HG02571 (cell line): ENCODE measurements at regions not wholly inside any gene's neighbourhood (a gene's known extent, or its start where the extent isn't known, plus 50 kb on each side); places are given as distances from the start of the nearest gene placed in this dataset.
"Not testable (repeated sequence)": the region's sequence is repeated elsewhere in the genome, so short reads cannot be mapped to it uniquely, and the experiment has no call there.

Experiments used
- ATAC-seq: cut with Tn5 transposase; IDR thresholded peaks from one replicate; pipeline ENCODE4 v1.9.1; 2021; ENCODE audit warnings: mild to moderate bottlenecking, moderate library complexity; ENCODE audit not compliant: unreplicated experiment

DNA sequence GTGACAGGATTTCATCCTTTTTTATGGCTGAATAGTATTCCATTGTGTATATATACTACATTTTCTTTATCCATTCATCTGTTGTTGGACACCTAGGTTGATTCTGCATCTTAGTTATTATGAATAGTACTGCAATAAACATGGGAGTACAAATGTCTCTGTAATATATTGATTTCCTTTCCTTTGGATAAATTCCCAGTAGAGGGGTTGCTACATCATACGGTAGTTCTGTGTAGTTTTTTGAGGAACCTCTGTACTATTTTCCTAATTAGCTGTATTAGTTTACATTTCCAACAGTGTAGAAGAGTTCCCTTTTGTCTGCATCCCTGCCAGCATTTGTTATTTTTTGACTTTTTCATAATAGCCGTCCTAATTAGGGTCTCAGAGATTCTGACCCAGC is 201.3 kb downstream of the GIPC2 start:
- ATAC-seq = no peak

DNA sequence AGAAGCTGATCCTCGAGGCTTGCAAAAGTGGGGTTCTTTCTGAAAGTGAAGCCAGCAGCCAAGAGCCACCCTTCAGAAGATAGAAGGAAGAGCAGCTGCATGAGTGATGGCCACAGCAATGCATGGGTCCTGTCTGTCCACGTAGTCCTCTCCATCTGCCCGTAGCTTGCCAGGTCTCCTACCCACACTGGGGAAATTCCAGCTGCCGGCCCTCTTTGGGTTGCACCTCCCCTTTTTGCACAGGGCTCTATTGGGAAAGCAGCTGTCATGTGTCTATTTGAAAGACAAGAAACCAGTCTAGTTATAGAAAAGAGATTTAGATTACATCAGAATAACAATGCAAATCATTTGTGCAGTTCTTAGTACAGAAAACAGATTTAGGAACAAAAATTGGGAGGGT is 204.4 kb downstream of the GIPC2 start:
- ATAC-seq = no peak

DNA sequence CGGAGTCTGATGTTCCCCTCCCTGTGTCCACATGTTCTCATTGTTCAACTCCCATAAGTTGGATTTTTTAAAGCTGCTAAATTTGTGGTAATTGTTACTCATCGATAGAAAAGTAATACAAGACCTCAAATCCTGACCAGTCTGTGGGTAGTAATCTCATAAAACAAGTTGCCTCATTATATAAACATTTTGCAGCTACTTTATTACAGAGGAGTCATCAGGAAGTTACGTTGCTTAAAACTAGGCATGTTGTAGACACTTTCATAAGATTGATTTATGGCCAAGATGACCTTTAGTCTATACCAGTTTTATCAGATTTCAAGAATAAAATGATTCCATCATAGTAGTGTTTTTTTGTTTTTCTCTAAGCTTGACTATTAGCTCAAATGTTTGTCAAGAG is 208.8 kb downstream of the GIPC2 start:
- ATAC-seq = no peak

DNA sequence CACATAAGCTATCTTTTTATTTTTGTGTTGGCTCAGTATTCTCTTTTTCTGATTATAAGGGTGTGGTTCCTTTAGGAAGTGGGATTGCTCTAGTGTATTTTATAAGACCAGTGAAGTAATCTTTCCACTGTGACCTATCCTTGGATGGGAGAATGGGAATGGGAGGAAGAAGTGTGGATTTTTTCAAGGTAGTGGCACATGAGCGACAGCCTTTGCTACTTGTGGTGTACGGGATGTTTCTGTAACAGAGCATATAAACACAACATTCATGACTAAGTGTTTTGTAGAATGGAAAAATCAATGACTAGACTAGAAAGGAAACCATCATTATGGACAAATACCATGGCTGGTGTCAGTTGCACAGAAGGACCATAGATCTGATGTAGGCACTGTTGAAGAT is 209.6 kb downstream of the GIPC2 start:
- ATAC-seq = no peak

DNA sequence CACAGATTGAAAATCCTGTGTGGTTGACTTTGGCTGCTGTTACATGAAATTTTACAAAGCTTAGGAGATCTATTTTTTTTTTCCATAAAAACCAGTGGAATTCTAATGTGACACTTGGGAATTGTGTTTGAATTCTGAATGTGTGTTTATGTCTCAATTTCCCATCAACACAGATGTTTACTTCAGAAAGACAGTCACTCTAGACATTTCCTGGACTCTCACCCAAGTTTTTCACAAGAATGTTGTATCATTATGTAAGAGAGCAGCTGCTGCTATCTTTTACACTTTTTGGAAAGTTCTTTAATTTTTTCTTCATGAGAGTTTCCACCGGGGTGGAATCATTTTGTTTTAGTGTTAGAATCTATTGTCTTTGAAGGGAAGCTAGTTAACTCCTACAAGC is 210.1 kb downstream of the GIPC2 start:
- no peak for ATAC-seq

DNA sequence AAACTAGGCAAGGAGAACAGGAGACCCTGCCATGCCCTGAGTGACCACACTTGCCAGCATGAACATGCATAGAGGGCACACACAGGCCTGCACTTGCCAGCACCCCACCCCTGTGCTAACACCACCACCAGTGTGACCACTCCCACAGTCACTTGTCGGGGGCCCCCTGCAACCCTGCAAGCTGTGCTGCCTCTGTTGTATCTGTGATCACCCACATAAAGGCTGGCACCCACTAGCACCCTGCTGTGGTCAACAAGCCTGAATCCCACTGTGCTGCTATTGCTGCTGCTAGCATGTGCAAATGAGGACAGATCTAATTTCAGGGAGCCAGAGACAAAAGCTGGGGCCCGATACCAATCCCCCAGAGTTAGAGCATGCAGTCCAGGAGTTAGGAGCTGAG is 217.7 kb downstream of the GIPC2 start:
- no peak for ATAC-seq

DNA sequence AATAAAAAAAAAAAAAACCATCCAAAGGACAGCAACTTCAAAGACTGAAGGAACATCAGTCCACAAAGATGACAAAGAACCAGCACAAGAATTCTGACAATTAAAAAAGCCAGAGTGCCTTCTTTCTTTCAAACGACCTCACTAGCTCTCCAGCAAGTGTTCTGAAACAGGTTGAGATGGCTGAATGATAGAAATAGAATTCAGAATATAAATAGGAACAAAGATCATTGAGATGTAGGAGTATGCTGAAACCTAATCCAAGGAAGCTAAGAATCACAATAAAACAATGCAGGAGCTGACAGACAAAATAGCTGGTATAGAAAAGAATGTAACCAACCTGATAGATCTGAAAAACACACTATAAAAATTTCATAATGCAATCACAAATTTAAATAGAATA is 218.2 kb downstream of the GIPC2 start:
- ATAC-seq = no peak

DNA sequence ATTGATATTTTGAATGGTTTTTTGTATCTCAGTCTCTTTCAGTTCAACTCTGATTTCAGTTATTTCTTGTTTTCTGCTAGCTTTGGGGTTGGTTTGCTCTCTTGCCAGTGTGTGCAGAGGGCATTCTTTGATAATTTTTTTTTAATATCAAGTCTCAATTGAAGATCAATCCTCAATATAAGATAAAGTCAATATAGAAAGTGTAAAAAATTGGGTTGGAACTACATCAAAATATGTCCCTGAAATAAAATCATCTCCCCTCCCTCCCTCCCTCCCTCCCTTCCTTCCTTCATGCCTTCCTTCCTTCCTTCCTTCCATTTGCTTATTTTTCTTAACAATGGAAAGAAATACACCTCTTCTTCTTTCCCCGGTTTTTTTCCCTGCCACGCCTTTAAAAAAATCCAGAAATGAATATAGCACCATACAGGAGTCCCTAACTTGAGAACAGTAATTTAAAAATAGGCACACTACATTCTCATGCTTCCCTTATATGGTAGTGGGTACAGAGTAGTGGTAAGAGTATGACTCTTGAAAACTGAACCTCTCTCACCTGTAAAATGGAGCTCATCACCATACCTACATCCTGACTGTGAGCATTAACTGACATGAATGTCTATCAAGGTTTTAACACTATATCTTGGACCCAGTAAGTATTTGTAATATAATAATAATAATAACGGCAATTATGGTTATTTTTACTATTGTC is 221.9 kb downstream of the GIPC2 start:
- no peak for ATAC-seq

DNA sequence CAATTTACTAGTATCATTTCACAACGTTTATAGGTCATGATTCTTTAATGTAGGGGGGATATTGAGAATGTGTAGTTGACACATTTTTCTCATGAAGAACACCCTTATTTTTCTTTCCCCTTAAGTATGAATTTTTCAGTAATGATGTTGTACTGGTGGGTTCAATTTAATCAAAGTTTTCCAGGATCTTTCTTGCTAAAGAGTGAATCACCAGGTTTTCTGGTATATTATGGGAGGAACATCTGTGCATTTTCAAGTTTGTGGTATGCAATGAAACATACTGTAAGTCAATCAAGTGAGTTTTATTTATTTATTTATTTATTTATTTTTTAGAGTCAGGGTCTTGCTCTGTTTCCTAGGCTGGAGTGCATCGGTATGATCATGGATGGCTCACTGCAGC is 221.2 kb upstream of the PTGFR start:
- ATAC-seq = no peak

DNA sequence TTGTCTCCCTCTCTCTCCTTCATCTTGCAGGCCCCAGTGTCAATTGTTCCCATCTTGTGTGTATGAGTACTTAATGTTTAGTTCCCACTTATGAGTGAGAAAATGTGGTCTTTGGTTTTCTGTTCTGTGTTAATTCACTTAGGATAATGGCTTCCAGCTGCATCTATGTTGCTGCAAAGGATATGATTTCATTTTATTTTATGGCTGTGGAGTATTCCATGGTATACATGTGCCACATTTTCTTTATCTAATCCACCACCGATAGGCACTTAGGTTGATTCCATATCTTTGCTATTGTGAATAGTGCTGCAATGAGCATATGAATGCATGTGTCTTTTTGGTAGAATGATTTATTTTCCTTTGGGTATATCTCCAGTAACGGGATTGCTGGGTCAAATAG is 219.4 kb upstream of the PTGFR start:
- ATAC-seq = not testable (repeated sequence)

DNA sequence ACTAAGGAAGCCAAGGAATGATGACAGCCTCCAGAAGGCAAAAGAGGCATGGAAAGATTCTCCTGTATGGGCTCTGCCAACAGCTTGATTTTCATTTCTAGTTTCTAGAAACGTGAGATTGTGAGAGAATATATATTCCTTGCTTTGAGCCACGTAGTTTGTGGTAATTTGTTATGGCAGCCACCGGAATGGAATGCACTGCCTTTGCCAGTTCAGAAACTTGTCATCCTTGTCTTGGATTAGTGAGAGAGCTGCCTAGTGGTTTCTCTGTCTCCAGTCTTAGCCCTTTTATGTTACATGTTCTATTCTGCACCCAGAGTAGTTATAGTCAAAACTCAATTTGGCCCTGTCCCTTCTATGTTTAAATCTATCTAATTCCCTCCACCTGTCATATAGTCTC is 216.0 kb upstream of the PTGFR start:
- no peak for ATAC-seq

DNA sequence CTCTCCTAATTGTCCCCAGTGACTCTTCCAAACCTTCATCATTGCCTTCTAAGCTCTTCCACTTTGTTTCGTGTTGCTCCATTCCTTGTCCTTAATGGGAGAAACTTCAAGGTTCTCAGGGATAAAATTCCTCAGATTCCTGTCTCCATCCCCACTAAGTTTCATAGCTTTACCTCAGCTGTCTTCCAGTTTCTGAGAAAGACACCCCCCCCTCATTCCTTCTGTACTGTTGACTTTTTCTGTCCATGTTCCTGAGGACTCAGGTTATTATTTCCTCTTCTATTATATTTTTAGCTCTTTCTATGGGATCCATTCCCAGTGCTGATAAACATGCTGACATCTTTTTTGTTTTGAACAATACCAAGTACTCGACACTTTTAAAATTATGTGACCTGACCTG is 215.3 kb upstream of the PTGFR start:
- ATAC-seq = no peak

DNA sequence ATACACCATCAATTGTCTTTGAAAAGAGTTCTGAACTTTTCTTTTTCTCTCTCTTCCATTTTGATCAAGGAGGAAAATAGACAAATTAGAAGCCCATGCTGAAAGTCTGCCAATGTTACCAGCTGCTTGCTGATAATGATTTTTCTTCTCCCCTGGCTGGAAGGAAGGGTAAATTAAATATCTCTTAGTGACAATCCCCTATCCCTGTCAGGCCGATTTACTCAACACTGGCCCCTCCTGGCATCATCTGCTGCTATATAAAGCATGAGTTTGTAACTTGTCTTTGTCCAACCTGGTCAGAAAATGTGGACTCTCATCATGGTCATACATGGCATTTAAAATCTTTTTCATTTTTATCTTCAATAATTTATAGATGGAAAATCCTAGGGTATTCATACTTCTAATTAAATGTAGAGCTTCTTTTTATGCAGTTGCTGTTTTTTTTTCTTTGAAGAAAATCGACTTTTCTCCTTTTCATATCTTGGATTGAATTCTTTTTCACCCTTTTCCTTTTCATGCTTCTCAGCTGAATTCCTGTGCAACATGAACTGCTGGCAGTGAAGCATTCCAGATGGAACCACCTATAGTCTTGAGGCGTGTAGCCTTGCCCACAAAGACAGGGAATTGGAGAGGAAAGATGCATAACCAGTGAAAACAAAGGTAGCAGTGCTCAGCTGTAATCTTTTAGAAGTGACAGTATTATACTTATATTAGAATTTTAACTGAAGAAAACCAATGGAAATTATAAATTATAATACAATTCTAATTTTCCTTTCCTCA is 214.7 kb upstream of the PTGFR start:
- no peak for ATAC-seq

DNA sequence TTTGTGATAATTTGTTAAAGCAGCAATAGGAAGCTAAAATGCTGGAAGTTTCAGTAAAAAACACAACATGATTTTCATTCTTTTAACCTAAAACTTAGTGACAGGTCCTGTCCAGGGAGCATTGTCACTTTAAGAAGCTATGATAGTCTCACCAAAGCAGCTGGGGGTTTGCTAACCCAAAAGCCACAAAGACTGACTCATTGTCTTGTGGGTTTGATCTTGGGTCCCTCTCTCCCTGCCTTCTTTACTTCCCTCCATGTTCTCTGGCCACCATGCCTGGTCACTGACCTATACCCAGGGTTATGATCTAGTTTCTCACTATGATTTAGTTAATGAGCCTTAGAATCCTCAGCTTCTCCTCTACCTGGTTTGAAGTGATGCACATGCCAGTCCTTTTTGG is 213.5 kb upstream of the PTGFR start:
- ATAC-seq = no peak

DNA sequence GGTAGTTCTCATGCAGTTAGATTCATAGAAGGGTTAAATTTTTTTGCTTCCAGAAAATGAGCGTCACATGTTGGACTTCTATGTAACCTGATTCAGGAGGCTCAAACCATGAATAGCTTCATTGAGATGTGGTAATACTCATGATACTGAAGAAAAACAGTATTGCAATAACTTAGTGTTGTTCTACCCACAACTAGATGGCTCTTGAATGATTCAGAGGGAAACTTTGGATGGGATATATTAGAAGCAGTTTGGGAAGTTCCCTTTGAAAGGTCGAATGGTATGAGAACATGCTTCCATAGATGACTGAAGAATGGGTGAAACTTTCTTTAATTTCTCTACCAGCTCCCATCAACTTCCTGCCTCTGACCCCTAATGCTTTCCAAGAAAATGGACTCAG is 211.7 kb upstream of the PTGFR start:
- no peak for ATAC-seq

DNA sequence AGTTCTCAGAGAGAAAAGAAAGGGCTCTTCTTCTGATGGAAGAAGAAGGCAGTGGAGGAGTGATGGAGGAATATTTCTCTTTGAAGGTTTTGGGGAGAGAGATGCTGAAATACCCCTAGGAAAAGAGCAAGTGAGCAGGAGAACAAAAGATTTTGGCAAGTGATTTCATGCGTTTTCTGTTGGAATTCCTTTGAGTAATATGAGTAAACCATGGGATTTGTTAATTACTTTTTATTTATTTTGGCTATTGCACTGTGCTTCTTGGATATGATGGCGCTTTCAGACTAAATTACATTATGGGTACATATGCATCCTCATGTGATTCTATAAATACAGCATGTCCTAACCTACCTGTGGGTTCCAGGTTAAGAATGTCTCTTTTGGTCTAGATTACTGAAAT is 210.1 kb upstream of the PTGFR start:
- ATAC-seq = no peak

DNA sequence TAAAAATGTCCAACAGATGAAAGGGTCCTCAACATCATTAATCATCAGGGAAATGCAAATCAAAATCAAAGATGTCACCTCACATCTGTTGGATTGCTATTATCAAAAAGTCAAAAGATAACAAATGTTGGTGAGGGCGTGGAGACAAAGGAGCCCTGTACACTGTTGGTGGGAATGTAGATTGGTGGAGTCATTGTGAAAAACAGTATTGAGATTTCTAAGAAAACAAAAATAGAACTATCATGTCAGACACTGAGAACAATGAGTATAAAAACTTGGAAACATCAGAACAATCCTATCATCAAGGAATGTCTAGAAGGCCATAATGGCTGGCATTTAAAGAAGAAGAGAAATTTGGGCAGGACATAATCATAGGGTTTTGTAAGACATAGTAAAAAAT is 209.2 kb upstream of the PTGFR start:
- ATAC-seq = no peak

DNA sequence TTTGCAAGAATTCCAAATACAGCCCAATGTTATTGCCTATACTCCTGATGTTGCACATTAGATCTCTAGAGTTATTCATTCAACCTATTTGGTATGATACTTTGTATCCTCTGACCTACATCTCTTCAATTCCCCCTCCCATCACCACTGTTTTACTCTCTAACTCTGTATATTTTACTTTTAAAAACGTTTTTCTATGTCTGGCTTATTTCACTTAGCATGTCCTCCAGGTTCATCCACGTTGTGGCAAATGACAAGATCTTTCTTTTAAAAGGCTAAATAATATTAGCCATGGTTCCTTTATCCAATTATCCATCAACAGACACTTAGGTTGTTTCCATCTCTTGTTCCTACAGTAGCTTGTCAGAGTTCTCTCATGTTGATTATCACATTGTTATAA is 207.1 kb upstream of the PTGFR start:
- no peak for ATAC-seq

DNA sequence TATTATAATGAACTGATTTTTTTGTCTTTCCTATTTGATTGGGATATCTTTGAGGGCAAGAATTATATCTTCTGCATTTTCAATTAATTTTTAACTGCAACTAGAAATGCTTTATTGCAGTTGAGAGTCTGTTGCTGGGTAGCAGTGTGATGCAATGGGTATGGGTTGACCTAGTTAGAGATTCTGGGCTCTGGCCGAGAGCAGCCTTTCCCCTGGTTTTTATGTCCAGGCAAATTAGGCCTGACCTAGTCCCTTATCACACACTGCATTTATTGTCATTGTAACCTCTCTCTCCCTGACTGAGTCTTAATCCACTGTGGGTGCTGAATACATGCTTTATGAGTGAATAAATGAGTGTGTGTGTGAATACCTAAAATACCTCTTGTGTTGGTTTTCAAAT is 206.4 kb upstream of the PTGFR start:
- no peak for ATAC-seq

DNA sequence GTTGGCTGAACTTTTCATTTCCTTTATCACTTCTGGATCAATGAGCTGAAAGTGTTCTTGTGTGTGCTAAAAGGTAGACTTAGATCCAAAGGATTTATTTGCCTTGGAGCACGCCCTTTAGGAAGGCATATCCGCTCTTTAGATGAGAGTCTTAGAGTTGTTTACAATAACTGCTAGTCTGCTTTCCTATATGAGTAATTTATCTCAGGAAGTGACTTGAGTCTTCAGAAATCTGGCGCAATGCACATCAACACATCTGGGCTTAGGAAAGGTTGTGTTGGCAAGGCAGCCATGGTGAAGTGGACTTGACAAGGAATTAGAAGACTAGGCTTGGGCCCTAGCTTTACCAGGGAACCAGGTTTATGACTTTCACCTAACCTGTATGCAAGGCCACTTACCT is 204.1 kb upstream of the PTGFR start:
- ATAC-seq = no peak

DNA sequence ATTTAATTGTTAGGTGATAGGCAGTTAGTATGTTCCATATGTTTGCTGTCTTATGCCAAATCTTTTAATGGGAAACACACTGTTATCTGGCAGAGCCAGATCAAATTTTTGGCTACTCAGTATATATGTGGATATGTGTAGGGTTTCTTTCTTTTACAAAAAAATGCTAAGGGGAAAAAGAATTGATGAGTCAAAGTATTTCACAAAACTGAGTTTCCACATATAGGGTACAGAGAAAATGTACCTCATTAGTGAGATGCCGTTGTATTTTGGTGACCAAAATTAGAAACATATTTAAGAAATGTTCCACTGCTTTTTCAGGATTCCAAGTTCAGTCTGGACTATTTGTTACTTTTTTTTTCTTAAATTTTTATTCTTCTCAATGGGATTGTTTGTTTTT is 201.2 kb upstream of the PTGFR start:
- no peak for ATAC-seq

DNA sequence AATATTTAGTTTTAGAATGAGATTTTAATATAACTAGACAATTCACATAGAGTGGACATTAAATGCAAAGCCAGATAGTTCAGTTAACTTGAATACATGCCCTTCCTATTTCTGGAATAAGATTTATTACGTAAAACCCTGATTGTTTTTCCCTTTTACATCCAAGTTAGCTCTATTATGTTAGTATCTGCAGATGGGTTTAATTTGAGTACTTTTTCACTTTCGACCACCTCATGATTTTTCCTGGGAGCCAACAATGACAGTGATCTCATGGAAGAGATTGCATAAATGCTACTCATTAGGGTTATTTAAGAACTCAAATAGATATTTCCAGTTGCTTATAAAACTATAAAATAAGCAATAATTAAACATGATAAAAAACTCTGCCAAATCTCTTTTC is 199.4 kb upstream of the PTGFR start:
- ATAC-seq = no peak

DNA sequence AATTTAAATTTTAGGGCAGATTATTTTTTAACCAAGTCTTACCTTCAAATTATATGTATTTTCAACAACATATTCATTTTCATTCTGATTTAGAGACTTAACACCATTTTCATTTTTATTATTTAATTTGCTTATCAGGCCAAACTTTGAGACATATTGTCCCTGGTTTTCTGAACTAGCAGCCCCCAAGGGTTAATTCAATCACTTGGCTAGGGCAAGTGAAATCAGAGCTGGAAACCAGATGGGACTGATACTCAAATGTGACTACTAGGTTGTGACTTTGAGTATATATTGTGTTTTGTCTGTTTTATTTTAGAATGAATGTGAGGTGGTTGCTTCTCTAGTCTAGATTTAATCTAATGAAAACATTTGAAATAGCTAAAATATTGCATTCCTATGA is 198.9 kb upstream of the PTGFR start:
- no peak for ATAC-seq
